IMR-90 (cell line): ENCODE measurements at regions not wholly inside any gene's neighbourhood (a gene's known extent, or its start where the extent isn't known, plus 50 kb on each side); places are given as distances from the start of the nearest gene placed in this dataset.

ENCODE experiments used
- CTCF ChIP-seq: conservative IDR thresholded peaks from 2 replicates; pipeline ENCODE4 v1.5.1; 2012; ENCODE audit warnings: mild to moderate bottlenecking, low read depth, low read length, improper control_type of control experiment
- MAFK ChIP-seq: IDR thresholded peaks from 2 replicates; pipeline ENCODE4 v1.6.1; 2012; ENCODE audit warnings: low read depth, low read length, improper control_type of control experiment
- POLR2A ChIP-seq: IDR thresholded peaks from 2 replicates; pipeline ENCODE4 v1.6.1; 2012; ENCODE audit warnings: mild to moderate bottlenecking, low read depth, low read length
- RAD21 ChIP-seq: IDR thresholded peaks from 2 replicates; pipeline ENCODE4 v1.6.1; 2012; ENCODE audit warnings: low read length, improper control_type of control experiment
- RFX5 ChIP-seq: IDR thresholded peaks from 2 replicates; pipeline ENCODE4 v1.8.0; 2012; ENCODE audit warnings: low read depth, mild to moderate bottlenecking, low read length, moderate library complexity
- SMC3 ChIP-seq: fragments of 150-350 bp; IDR thresholded peaks from 2 replicates; pipeline ENCODE4 v1.6.1; 2016; ENCODE audit warnings: low read depth, mild to moderate bottlenecking, antibody characterized with exemption, low read length, moderate library complexity

- TF ChIP-seq CTCF = no peak
- TF ChIP-seq MAFK = no peak
- TF ChIP-seq POLR2A = no peak
- TF ChIP-seq RAD21 = no peak
- no peak for TF ChIP-seq SMC3
- TF ChIP-seq RFX5 = no peak
Measured at GRCh38 chr18:39326772-39327171, 1761.2 kb upstream of the CELF4 start.
